Activated CD4-positive, alpha-beta T cell treated with anti-CD3 and anti-CD28 coated beads for 48 hours (primary cell): ENCODE measurements at regions not wholly inside any gene's neighbourhood (a gene's known extent, or its start where the extent isn't known, plus 50 kb on each side); places are given as distances from the start of the nearest gene placed in this dataset.

Experiments used
- DNase-seq: peaks from one replicate; pipeline ENCODE4 v3.0.0-alpha.2; 2020

GRCh38 chr3:152056073-152056472, 182.6 kb downstream of the SUCNR1 start:
- no peak for DNase-seq

DNA sequence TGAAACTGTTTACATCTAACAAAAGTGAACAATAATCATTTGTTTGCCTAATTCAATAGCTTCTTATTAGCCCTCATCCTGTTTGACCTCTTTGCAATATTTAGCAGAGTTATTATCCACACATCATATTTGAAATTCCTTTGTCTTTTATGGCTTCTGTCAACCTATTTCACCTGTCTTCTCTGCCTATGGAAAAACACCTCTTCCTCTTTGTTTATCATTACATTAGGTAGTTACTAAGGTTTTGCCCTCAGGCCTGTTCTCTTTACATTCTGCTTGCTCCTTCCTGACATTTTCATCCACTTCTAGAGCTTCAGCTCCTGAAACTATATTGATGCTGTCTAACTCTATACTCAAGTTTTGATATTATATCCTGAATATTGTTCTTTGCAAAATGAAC, 183.0 kb downstream of the SUCNR1 start:
- no peak for DNase-seq

DNA sequence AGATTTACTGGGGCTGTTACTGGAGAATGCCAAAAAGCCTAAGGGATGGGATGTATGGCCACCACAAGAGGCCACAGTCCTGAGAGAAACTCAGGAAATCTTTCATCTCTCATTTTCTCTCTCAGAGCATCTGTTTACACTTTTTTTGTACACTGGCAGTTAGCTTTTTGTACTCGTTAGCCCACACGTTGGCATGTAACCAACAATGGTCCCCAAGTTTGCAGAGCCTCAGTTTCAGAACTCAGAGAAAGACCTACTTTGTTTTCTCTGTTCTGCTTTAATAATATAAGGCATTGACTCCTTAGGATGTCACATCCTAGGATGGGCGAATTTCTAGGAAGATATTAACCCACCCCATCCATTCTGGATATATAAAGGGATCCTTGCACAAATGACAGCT, 183.5 kb downstream of the SUCNR1 start:
- no peak for DNase-seq

DNA sequence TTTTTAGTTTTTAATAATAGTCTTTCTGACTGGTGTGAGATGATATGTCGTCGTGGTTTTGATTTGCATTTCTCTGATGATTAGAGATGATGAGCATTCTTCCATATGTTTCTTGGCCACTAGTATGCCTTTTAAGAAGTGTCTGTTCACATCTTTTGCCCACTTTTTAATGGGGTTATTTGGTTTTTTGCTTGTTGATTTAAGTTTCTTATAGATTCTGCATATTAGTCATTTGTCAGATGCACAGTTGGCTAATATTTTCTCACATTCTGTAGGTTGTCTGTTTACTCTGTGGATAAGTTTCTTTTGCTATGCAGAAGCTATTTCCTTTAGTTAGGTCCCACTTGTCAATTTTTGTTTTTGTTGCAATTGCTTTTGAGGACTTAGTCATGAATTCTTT, 185.4 kb downstream of the SUCNR1 start:
- DNase-seq, result no peak

GRCh38 chr3:152060701-152061100, 187.3 kb downstream of the SUCNR1 start:
- no peak for DNase-seq

- DNase-seq, result no peak
These were observed 187.9 kb downstream of the SUCNR1 start for GRCh38 chr3:152061296-152061695.

DNA sequence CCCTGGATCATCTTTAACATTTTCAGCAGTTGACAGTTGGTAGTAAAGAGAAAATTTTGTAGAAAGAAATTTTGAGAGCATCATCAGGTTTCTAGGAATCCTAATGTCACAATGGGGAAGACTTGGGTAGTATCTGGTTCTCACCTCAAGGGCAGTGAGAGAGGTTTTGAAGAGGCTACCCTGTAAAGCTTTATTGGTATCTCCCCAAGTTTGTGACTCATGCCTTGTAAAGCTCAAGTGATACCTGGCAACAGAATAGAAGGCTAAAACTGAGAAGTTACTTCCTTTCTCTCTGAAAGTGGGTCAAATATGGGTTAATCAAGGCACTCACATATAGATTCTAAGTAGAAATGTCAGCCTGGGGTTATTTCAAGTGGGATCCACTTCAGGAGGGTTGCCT, 196.4 kb downstream of the SUCNR1 start:
- no peak for DNase-seq

DNA sequence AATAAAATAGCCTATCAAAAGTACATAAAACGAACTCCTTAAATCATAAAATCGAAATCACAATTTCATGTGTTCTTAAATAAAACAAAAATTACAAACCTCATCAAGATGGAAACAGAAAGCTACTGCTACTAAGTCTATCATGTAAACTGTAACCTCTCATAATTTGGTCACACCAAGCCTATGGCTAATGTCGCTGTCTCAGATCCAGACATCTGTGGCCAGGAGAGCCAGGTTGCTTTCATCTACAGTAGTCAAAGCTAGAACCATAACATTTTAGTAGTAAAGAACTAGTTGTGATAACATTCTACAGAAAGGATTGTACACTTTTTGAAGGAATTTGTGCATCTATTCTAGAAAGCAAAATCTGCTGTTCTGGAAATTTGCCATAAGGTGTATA, 197.4 kb upstream of the MBNL1 start:
- peak; percentile 11 for DNase-seq

GRCh38 chr3:152071924-152072323, 196.8 kb upstream of the MBNL1 start:
- DNase-seq, result no peak

- DNase-seq, result no peak
These were observed 195.5 kb upstream of the MBNL1 start for GRCh38 chr3:152073267-152073666.

- no peak for DNase-seq
These were observed 192.6 kb upstream of the MBNL1 start for GRCh38 chr3:152076148-152076547.

DNA sequence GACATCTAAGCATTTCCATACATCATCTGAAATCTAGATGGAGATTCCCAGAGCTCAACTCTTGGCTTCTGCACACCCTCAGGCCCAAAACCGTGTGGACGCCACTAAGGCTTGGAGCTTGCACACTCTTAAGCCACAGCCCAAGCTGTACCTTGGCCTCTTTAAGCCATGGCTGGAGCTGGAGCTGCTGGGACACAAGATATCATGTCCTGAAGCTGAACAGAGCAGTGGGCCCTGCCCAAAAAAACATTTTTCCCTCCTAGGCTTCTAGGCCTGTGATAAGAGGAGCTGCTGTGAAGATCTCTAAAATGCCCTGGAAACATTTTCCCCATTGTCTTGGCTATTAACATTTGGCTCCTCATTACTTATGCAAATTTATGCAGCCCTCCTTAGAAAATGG, 188.7 kb upstream of the MBNL1 start:
- no peak for DNase-seq

GRCh38 chr3:152083135-152083534, 185.6 kb upstream of the MBNL1 start:
- no peak for DNase-seq

DNA sequence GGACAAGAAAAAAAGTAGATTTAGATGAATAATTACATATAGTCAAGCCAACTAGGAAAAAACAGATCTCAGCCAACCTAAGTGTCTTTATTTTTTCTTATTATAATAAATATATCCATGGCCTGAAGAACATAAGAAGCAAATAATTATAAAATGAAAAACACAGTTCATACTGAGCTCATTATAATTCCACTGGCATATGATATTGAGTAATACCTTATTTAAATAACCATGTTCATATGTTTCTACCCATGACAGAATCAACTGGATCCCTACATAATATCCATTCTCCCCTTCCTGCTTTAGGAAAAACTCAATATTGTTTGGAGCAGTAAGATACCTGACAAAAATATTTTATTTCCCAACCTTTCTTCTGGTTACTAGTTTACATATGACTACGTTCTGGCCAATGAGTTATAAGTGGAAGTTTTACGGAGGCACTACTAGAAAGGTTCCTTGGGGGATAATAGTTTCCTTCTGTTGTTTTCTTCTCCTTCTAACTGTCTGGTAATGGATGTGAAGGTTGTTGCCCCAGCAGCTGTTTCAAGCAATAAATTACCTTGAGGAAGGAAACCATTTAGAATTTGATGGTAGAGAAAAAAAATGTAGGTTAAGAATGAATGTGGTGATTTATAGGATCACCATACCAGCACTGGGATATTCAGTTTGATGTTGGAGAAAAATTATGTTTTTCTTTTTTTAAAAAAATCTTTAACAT, 184.1 kb upstream of the MBNL1 start:
- DNase-seq, result no peak

- no peak for DNase-seq
These were observed 181.6 kb upstream of the MBNL1 start for GRCh38 chr3:152087153-152087552.

DNA sequence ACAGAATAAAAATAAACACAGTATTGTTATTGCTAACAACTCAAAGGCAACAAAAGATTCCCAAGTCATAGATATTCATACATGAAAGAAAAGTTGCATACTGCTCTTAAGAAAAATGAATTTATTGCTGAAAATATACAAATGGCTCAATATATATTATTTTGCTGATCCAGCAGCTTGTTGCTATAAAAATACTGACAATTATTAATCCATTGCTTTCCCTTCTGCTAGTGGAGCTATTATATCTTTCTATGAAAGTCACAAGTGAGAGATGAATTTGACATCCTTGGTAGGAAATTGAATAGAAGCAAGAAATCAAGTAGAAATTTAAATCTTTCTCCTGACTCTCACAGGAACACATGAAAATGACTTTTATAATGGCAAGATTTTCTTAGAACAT, 179.2 kb upstream of the MBNL1 start:
- DNase-seq, result no peak

DNA sequence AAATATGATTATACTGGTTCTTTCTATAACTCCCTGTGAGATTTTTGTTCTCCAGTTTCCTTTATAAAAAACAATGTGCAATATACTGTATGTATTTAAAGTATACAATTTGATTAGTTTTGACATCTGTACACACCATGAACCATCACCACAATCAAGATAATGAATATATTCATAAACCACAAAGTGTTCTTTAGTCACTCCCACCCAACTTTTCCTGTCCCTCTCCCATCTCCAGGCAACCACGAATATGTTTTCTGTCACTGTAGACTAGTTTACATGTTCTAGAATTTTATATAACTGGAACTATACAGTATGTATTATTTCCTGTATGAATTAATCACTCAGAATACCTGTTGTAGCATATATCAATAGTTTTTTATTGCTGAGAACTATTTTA, 177.0 kb upstream of the MBNL1 start:
- no peak for DNase-seq

DNA sequence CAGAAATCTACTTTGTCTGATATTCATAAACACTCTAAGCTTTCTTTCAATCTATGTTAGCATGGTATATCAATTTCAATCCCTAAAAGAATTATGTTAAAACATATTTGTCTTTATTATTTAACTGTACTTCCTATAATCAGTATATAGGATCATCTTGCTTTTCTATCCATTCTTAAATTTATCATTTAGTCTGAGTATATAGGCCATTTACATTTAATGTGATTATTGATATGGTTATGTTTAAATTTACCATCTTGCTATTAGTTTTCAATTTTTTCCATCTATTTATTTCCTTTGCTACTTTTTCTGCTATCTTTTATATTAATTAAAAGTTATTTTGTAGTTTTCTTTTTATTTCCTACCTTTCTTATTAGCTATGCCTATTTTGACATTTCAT, 174.8 kb upstream of the MBNL1 start:
- no peak for DNase-seq

DNA sequence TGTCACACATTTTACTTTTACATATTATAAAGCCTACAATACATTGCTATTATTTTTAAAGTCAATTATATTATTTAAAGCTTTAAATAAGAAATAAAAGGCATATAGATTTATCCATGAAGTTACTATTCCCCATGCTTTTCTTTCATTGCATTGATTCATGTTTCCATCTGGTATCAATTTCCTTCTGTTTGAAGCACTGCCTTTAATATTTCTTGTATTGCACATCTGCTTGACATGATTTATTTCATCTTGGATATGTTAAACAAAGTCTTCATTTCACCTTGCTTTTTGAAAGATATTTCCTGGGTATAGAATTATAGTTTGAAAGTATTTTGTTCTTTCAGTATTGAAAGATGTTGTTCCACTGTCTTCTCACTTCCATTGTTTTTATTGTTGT, 174.3 kb upstream of the MBNL1 start:
- no peak for DNase-seq

DNA sequence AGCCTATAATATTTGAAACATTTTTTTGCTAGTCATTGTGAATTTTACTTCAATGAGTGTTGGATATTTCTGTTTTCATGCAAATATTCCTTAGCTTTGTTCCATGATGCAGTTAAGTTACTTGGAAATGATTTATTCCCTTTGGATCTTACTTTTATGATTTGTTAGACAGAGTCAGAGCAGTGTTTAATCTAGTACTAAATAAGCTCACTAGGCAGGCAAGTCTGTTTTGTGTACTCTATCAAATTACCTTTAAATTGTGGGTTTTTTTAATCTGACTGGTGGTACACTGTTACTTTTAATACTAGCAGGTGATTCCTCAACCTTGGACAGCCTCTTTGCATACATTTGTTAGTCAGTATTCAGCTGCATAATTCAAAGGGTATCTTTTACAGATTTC, 173.3 kb upstream of the MBNL1 start:
- no peak for DNase-seq

- DNase-seq, result no peak
These were observed 172.3 kb upstream of the MBNL1 start for GRCh38 chr3:152096280-152096906.

DNA sequence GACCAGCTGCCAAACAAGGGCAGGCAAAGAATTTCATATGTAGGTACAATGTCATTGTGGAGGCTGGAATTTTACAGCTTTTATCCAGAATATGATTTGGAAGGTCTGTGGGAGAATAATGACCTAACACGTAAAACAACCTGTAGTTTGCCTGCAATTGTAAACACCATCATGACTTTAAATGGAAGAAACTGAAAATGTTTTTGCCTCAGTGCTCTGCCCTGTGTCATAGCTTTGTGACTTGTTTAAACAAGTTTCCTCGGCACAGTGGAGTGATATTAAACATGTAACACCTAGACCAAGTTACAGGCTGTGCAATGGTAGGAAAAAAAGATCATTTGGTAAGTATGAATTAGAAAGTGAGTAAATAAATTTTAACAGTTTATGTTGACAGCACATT, 171.6 kb upstream of the MBNL1 start:
- no peak for DNase-seq

GRCh38 chr3:152097770-152098169, 171.0 kb upstream of the MBNL1 start:
- DNase-seq, result no peak

GRCh38 chr3:152100491-152101132, 168.1 kb upstream of the MBNL1 start:
- no peak for DNase-seq

GRCh38 chr3:152102410-152102809, 166.3 kb upstream of the MBNL1 start:
- no peak for DNase-seq
